Middle frontal gyrus (tissue), 1 donor: ENCODE measurements at regions not wholly inside any gene's neighbourhood (a gene's known extent, or its start where the extent isn't known, plus 50 kb on each side); places are given as distances from the start of the nearest gene placed in this dataset.

Experiments
- DNase-seq: peaks from one replicate; pipeline ENCODE4 v3.0.0-alpha.2; 2015; ENCODE audit warnings: low spot score; ENCODE audit errors: extremely low spot score

DNA sequence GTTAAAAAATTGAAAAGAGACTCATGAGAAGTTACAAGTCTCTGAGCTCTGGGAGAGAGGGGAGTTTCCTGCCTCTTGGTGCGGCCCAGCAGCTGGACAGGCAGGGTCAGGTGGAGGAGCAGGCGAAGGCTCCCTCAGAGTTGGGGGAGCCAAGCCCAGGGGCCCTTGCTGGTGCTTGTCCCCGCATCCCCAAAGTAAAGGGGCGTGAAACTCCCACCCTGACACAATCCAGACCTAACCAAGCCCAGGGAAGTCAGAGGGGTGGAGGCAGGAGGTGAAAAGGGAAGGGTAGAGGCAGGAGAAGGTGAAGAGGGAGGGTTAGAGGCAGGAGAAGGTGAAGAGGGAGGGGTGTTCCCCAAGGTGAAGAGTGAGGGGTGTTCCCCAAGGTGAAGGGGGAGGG, 322.8 kb downstream of the GLRX3 start:
- no peak for DNase-seq

GRCh38 chr10:130459851-130460490, 323.8 kb downstream of the GLRX3 start:
- no peak for DNase-seq

DNA sequence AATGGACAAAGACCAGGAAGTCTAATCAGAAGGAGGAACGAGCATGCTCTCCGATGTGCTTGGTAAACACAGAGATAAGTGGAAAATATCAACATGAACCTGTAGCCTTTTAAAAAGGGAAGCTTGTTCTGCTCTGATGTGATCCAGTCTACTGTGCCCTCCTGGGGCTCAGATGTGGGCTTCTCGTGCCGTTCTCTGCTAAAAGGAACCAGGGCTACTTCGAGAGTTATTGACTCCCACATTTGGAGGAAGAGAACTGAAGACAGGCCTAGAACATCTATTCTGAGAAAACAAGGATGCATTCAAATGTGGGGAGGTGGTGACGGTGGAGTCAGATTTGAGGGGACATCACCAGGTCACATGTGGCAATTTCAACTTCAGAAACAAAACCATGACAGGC, 325.4 kb downstream of the GLRX3 start:
- DNase-seq, result no peak

DNA sequence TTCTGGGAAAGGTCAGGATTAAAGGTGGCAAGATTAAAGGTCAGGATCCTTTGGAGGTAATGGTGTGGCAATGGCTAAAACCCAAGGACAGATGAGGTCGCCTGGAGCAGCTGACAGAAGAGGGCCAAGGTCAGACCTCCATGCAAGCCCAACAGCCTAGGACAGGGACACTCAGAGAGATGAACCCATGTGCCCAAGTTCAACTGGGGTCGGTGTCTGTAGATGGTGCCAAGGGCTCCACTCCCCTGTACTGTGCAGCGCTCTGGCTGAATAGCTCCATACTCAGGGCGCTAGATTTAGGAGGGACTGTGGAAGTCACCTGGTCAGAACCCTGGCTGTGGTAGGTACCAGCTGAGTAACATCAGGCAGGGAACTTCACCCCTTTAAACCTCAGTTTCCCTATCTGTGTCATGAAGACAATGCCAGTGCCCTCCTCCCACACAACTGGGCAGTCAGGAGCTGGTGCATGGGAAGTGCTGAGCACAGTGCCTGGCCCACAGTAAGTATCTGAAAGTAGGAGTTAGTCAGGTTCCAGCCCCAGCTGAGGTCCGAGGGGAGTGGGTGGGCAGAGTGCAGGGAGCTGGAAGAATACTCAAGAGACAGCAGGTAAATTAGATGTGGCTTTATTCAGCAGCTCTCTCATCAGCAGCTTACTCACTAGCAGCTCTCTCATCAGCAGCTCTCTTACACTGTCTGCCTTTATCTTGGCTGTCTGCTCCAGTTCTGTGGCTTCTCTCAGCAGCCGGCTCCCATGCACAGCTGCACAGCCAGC, 327.1 kb downstream of the GLRX3 start:
- no peak for DNase-seq

DNA sequence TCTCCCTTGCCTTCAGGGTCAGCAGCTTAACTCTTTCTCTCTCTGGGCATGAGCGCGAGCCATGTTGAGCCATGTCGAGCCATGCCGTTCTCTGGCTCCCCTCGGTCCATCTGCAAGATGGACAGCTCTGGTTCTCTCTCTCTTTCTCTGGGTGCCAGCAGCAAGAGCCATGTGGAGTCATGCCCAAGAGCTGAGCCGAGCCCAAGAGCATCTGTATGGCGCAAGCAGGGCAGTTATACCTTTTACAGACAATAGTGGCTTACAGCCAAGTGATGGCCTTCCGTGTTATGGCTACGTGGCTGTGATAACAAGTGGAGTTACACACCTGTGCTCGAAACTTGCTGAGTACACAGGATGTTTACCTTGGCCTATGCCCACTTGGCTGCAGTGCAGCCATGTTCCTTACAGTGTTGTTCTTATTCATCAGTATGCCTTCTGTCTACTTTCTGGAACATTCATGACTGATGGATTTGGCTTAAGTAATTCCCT, 327.7 kb downstream of the GLRX3 start:
- DNase-seq, result no peak

GRCh38 chr10:130464426-130464825, 328.2 kb downstream of the GLRX3 start:
- DNase-seq, result no peak

DNA sequence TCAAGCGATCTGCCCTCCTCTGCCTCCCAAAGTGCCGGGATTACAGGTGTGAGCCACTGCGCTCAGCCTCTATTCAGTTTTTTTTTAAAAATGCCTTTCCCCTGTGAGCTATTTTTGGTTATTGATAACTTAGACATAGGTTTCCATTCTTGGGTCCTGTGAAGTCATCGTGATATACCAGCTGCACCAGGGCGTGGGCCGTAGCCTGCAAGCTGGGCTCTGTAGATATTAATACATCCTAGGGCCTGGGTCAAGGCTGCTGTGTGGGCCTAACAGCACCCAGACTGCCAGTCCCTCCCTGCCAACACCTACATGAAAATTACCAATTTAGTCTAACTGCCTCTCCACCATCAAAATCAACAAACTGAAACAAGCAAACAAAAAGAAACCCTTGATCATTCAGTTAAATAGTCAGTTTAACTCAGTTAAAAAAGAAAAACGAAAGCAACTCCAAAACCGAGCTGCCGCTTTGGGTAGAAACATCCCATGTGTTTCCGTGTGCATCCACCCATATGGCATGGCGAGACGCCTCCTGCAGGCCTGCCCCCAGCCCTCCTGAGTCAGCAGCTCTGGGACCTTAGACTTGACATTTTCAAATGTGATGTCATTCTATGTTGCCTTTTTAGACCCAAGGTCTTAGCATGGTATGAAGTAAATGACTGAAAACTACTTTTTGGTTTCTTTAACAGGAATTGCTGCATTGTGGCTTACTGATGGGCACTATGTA, 330.2 kb downstream of the GLRX3 start:
- no peak for DNase-seq

DNA sequence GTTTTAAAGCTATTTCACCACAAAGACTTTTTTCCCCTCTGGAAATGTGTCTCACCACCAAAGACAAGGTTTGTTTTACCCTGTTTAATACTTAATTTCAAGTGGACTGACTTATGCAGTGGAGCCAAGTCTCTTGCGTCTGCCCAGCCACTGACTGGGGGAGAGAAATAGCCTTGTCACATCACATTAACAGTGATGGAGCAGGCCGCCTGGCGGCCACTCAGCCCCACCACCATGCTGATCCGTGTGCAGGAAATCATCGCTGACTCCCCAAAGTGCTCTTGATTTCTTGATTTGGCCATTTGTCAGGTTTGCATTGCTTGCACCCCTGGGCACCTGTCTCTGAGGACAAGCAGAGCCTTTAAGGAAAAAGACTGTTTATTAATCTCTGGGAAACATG, 334.1 kb downstream of the GLRX3 start:
- no peak for DNase-seq

GRCh38 chr10:130470973-130471372, 334.8 kb downstream of the GLRX3 start:
- DNase-seq, result no peak

GRCh38 chr10:130471486-130471885, 335.3 kb downstream of the GLRX3 start:
- DNase-seq, result no peak

- no peak for DNase-seq
Observed at GRCh38 chr10:130472236-130472635, 336.0 kb downstream of the GLRX3 start.

DNA sequence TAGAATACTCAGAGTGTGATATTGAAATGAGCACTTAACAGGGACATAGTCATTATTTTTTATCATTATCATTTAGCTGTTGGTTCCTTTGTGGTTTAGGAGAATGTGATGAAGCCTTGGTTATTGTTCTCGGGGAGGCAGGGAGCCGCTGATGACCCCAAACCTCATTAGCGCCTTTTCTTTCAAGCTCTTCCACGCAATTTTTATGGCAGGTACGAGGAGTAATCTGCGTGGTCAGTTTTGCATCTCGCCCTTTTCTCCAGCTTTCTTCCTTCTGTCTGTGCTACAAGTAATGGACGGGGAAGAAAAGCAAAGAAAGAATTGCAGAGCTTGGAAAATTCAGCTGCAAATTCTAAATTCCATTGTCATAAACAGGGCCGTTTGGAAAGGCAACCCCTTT, 338.4 kb downstream of the GLRX3 start:
- no peak for DNase-seq

- DNase-seq, result no peak
Observed at GRCh38 chr10:130477360-130477759, 341.2 kb downstream of the GLRX3 start.

DNA sequence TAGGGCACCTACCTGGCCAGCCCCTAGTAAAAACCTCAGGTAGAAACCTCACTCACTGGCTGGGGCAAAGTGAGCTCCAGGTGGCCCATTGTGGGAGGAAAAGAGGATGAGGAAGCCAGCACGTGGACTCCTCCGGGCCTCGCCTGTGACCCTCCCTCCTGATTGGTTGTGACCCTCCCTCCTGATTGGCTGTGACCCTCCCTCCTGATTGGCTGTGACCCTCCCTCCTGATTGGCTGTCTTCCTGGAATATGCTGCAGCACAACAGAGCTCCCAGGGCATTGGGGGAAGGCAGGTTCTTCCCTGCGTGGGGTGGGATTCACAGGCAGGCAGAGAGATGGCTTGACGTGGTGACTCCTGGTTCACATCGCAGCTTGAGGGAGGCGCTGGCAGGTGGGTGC, 343.0 kb downstream of the GLRX3 start:
- no peak for DNase-seq

DNA sequence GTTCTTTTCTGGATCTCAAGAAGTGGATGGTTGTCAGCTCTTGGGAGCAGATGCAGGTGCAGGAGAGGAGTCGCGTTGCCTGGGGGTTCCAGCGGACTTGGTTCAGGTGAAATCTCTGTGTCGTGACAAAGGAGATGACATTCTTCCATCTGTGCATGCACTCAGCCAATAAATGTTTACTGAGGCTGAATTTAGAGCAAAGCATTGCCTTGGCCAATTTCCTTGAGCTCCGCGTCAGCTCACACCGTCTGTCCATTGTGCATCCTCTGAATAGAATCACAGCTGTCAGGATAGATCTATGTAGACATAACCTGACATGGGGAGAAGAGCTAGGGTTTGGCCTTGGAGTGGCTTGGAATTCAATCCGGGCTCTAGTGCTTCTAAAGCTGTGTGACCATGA, 343.7 kb downstream of the GLRX3 start:
- no peak for DNase-seq

DNA sequence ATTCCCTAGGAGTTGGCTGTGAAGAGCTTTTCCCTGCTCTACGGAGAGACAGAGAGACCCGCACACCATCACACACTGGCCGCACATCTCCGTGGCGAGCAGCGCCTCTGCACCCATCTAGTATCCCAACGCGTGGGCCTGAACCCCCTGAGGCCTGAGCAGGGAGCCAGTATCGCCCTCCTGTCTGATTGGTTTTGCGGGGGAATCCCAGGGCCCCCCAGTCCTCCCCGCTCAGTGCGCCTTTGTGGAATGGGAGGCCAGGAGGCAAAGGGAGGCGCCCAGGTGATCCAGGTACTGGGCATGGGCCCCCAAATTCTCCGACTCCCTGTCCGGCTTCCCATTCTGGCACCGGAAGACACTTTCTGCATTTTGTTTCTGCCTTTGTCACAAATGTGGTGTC, 344.3 kb downstream of the GLRX3 start:
- DNase-seq, result no peak

DNA sequence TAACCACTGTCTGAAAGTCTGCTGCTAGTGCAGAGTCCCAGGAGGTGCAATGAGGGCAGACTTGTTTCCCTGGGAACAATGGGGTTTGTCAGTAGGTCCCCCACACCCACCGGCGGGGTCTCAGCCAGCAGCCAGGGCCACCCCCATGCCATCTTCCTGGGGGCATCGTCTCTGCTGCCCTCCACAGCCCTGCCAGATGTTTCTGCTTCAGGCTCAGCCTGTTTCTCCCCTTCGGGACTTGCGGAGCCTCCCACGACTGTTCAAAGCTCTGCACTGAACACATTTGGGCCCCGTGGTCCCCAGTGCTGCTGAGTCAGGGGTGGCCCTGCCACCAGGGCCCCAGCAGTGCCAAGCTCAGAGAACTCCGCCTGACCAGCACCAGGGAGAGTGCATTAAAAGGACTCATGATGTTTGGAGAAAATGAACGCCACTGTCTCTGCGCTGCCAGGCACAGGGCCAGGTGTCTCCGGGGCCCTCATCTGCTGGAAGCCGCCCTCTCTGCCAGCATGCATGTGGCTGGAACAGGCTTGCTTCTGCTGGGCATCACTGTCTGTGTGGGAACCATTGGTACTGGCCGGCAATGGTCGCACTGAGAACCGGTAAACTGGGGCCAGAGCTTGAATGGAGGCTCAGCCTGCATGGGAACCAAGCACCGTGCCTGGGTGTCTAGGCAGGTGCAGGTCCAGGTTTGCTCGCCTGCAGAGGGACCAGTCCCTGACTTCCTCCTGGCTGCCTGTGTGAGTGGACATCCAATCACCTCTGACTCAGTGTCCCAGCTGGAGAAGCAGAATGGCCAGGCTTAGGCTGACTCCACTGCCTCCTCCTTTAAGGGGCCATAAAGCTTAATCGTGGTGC, 345.1 kb downstream of the GLRX3 start:
- DNase-seq, result no peak

DNA sequence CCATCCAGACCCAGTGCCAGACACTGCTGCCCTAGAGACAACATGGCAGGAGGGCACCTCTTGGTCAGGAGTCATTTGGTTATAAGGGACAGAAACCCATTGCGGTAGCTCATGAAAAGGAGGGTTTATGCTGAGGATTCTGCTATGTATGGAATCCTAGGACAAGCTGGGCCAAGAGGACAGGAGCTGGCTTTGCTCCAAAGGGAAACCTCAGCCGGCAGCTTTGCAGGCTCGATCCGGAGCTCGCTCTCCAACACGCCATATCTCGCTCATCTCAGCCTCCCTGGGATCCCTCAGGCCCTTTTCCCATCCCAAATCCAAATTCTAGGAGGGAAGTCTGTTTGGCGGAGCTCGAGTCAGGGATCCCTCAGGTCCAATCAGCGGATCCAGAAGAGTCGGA, 345.7 kb downstream of the GLRX3 start:
- no peak for DNase-seq

DNA sequence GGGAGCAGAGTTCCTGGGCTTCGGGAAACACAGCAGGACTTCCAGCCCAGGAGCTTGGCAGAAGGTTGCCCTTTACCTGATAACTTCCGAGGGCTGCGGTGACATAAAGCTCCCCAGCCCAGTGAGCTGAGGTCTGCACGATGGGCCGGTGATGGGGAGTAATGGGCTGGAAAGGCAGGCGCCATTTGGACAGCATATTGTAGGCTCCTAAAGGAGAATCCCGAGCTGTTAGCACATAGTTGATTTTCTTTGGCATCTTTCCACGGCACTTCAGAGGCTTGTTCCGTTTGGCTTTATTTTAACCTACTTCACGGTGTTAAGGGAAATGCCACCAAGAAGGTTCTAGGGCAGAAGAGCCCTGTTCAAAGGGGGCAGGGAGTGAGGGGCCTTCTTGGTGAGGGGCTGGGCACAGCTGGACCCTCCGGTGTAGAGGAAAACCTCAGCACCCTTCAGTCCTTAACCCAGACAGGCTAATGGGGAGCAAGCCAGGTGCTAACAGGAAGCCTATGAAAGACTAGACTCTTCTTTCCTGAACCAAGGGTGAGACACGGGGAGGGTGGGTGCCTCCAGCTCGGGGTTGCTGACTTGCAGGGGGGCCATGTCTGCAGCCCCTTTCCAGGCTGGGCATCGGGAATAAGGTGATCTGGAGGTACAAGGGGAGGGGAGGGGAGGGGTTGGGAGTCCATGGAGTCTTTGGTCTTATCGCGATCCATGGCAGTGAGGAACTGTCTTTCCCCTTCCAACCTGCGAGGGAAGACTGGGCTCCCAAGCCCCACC, 347.7 kb downstream of the GLRX3 start:
- DNase-seq, result no peak

DNA sequence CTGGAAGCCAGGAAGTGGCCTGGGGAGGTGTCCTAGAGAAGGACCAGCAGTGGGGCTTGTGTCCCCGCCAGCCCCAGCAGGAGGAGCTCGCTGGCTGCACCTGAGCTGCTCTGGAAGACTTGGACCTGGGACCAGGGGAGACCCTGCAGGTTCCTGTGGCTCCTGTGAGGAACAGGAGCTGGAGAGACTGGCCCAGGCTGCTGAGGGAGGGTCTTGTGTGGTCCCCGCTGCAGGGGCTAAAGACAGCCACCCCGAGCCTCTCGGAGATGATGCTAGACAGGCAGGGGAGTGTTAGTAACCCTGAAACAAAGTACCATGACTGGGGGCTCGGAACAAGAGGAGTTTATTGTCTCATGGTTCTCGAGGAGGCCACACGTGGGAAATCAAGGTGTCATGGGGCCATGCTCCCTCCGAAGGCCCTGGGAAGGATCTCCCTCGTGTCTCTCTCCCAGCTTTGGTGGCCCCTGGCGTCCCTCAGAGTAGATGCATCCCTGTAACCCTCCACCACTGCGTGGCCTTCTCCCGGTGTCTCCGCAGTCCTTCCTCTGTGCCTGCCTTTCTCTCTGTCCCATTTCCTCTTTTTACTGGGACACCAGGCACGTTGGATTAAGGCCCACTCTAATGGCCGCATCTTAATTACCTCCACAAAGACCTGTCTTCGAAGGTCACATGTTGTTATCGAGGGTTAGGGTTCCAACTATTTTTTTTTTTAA, 348.4 kb downstream of the GLRX3 start:
- DNase-seq, result no peak
